Astrocyte (in vitro differentiated cells and primary cell): ENCODE measurements at regions not wholly inside any gene's neighbourhood (a gene's known extent, or its start where the extent isn't known, plus 50 kb on each side); places are given as distances from the start of the nearest gene placed in this dataset.

Experiments used
- DNase-seq: peaks from one replicate; pipeline ENCODE4 v3.0.0-alpha.2; 2010; ENCODE audit warnings: low read depth
- FAIRE-seq: peaks from 2 replicates; lab custom pipeline; 2011; peaks lifted over from hg19 to GRCh38; lab: Jason Lieb, UNC
- H2AFZ ChIP-seq: 2 replicates; pipeline ENCODE4 v1.6.0; 2012; ENCODE audit warnings: low read depth, low read length, inconsistent platforms
- H3K27ac ChIP-seq: 2 replicates; pipeline ENCODE4 v1.5.1; 2011; ENCODE audit warnings: low read depth, low read length, inconsistent platforms
- H3K27me3 ChIP-seq: 2 replicates; pipeline ENCODE4 v1.6.0; 2011; ENCODE audit warnings: low read length, inconsistent platforms; ENCODE audit not compliant: insufficient read depth
- H3K36me3 ChIP-seq: 2 replicates; pipeline ENCODE4 v1.5.1; 2011; ENCODE audit warnings: low read length, inconsistent platforms; ENCODE audit not compliant: insufficient read depth
- H3K4me1 ChIP-seq: 2 replicates; pipeline ENCODE4 v1.5.1; 2011; ENCODE audit warnings: low read length, inconsistent platforms; ENCODE audit not compliant: insufficient read depth
- H3K4me2 ChIP-seq: 2 replicates; pipeline ENCODE4 v1.6.0; 2012; ENCODE audit warnings: low read length, inconsistent platforms
- H3K4me3 ChIP-seq: 2 replicates; pipeline ENCODE4 v1.5.1; 2011; ENCODE audit warnings: low read depth, mild to moderate bottlenecking, low read length, inconsistent platforms; ENCODE audit not compliant: insufficient read depth
- H3K79me2 ChIP-seq: 2 replicates; pipeline ENCODE4 v1.6.0; 2012; ENCODE audit warnings: mild to moderate bottlenecking, low read length, inconsistent platforms; ENCODE audit not compliant: insufficient read depth
- H3K9ac ChIP-seq: 2 replicates; pipeline ENCODE4 v1.6.0; 2012; ENCODE audit warnings: mild to moderate bottlenecking, low read length, inconsistent platforms
- H3K9me3 ChIP-seq: 2 replicates; pipeline ENCODE4 v1.5.1; 2012; ENCODE audit warnings: low read depth, mild to moderate bottlenecking, low read length, inconsistent platforms; ENCODE audit not compliant: insufficient read depth
- H4K20me1 ChIP-seq: 2 replicates; pipeline ENCODE4 v1.6.0; 2012; ENCODE audit warnings: low read length, inconsistent platforms; ENCODE audit not compliant: insufficient read depth
- H3K27ac Mint-ChIP-seq: one replicate; pipeline ENCODE4 v1.8.0; 2021; ENCODE audit warnings: mild to moderate bottlenecking, mixed read lengths; ENCODE audit not compliant: unreplicated experiment
- H3K27me3 Mint-ChIP-seq: one replicate; pipeline ENCODE4 v1.8.0; 2021; ENCODE audit warnings: low read depth, mixed read lengths; ENCODE audit not compliant: unreplicated experiment
- H3K36me3 Mint-ChIP-seq: one replicate; pipeline ENCODE4 v1.8.0; 2021; ENCODE audit warnings: low read depth, mixed read lengths; ENCODE audit not compliant: unreplicated experiment
- H3K4me1 Mint-ChIP-seq: one replicate; pipeline ENCODE4 v1.8.0; 2021; ENCODE audit warnings: low read depth, mixed read lengths; ENCODE audit not compliant: unreplicated experiment
- H3K4me3 Mint-ChIP-seq: one replicate; pipeline ENCODE4 v1.8.0; 2021; ENCODE audit warnings: mild to moderate bottlenecking, moderate library complexity, mixed read lengths; ENCODE audit not compliant: unreplicated experiment
- H3K9me3 Mint-ChIP-seq: one replicate; pipeline ENCODE4 v1.8.0; 2021; ENCODE audit warnings: mild to moderate bottlenecking, mixed read lengths; ENCODE audit not compliant: unreplicated experiment
- EZH2 ChIP-seq: IDR thresholded peaks from 2 replicates; pipeline ENCODE4 v1.6.1; 2012; ENCODE audit warnings: mild to moderate bottlenecking, low read length, inconsistent platforms; ENCODE audit not compliant: insufficient read depth
- TF ChIP-seq, protein P1 (sequence below): IDR thresholded peaks from 2 replicates; pipeline ENCODE4 v1.5.1; 2011; ENCODE audit warnings: low read depth, mild to moderate bottlenecking, inconsistent platforms, low read length, moderate library complexity; ENCODE audit not compliant: insufficient read depth

DNA sequence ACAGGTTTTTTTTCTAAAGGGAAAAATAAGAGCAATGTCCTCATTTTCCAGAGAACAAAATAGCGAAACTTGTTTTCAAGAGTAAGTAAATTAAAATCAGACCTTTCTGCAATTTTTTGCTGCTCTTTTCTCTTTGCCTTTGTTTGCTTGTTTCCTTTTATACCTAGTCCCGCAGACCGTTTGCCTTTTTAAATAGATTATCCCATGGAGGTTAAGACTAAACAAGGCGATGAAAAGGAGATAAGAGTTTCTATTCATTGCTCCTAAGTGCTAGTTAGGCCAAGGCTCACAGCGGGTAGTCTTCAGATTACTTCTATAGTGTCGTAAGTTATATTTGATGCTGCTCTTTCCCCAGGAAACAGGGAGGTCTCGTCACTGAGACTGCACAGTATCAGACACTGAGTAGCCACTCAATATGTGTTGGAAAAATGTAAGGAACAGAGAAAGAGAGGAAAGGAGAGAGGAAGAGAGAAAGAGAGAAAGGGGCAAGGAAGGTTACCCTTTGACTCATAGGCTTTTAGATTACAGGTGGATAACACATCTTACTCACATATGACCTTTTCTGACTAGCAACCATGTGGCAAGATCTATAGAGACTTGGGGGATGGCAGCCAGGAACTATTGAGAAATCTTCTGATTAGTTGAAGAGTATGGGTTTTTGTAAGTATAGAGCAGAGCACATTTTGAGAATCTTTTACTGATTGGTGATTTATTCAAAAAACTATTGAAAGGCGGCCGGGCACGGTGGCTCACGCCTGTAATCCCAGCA lies 107.5 kb upstream of the PARP11 start:
- FAIRE-seq (no peak), DNase-seq (no peak)
- Histone ChIP-seq H3K4me1 (no peaks in the 10 kb centered on the region), H3K9me3 (no peaks in the 10 kb centered on the region), H3K79me2 (no peaks in the 10 kb centered on the region), H3K4me2 (no peak overlapping the region), H2AFZ (no peak overlapping the region), H3K4me3 (no peak overlapping the region), H4K20me1 (no peaks in the 10 kb centered on the region), H3K27me3 (no peaks in the 10 kb centered on the region), H3K36me3 (no peaks in the 10 kb centered on the region), H3K9ac (no peak overlapping the region), H3K27ac (no peak overlapping the region)
- H3K36me3 Mint-ChIP-seq = no peaks in the 10 kb centered on the region
- TF ChIP-seq, protein P1, sequence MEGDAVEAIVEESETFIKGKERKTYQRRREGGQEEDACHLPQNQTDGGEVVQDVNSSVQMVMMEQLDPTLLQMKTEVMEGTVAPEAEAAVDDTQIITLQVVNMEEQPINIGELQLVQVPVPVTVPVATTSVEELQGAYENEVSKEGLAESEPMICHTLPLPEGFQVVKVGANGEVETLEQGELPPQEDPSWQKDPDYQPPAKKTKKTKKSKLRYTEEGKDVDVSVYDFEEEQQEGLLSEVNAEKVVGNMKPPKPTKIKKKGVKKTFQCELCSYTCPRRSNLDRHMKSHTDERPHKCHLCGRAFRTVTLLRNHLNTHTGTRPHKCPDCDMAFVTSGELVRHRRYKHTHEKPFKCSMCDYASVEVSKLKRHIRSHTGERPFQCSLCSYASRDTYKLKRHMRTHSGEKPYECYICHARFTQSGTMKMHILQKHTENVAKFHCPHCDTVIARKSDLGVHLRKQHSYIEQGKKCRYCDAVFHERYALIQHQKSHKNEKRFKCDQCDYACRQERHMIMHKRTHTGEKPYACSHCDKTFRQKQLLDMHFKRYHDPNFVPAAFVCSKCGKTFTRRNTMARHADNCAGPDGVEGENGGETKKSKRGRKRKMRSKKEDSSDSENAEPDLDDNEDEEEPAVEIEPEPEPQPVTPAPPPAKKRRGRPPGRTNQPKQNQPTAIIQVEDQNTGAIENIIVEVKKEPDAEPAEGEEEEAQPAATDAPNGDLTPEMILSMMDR = no peak
- no peak for TF ChIP-seq EZH2
- H3K9me3 Mint-ChIP-seq = peaks cover 8% of the 10 kb centered on the region
- peaks cover 8% of the 10 kb centered on the region for H3K27me3 Mint-ChIP-seq
- peaks cover 3% of the 10 kb centered on the region for H3K4me1 Mint-ChIP-seq
- no peak overlapping the region for H3K4me3 Mint-ChIP-seq
- H3K27ac Mint-ChIP-seq = no peak overlapping the region

DNA sequence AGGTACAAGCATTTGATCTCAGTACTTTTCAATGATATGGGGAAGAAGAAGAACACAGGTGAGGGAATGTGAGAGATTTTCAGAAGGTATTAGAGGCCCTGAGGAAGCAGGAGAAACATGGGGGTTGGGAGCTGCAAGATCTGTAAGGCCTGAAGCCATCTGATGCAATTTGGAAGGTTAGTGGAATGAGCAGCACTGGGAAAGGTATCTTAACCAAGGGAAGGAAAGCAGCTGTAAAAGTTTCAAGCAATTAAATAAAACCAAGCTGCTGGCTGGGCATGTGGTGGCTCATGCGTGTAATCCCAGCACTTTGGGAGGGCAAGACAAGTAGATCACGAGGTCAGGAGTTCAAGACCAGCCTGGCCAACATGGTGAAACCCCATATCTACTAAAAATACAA lies 104.4 kb upstream of the PARP11 start:
- H3K36me3 ChIP-seq = no peaks in the 10 kb centered on the region
- H3K27ac Mint-ChIP-seq = peak overlapping the region; percentile 63
- no peak overlapping the region for H3K4me3 Mint-ChIP-seq
- FAIRE-seq (no peak), DNase-seq (no peak)
- no peak overlapping the region for H3K4me3 ChIP-seq
- H3K36me3 Mint-ChIP-seq = no peaks in the 10 kb centered on the region
- TF ChIP-seq, protein P1 = no peak
- no peak for TF ChIP-seq EZH2
- no peaks in the 10 kb centered on the region for H3K9me3 ChIP-seq
- H3K4me1 Mint-ChIP-seq = peaks cover 8% of the 10 kb centered on the region
- H3K27me3 Mint-ChIP-seq = peaks cover 8% of the 10 kb centered on the region
- no peak overlapping the region for H3K4me2 ChIP-seq
- H3K4me1 ChIP-seq = no peaks in the 10 kb centered on the region
- H4K20me1 ChIP-seq = no peaks in the 10 kb centered on the region
- no peak overlapping the region for H3K27ac ChIP-seq
- H3K9me3 Mint-ChIP-seq = peaks cover 8% of the 10 kb centered on the region
- no peak overlapping the region for H3K9ac ChIP-seq
- no peaks in the 10 kb centered on the region for H3K79me2 ChIP-seq
- H3K27me3 ChIP-seq = no peaks in the 10 kb centered on the region
- no peak overlapping the region for H2AFZ ChIP-seq

DNA sequence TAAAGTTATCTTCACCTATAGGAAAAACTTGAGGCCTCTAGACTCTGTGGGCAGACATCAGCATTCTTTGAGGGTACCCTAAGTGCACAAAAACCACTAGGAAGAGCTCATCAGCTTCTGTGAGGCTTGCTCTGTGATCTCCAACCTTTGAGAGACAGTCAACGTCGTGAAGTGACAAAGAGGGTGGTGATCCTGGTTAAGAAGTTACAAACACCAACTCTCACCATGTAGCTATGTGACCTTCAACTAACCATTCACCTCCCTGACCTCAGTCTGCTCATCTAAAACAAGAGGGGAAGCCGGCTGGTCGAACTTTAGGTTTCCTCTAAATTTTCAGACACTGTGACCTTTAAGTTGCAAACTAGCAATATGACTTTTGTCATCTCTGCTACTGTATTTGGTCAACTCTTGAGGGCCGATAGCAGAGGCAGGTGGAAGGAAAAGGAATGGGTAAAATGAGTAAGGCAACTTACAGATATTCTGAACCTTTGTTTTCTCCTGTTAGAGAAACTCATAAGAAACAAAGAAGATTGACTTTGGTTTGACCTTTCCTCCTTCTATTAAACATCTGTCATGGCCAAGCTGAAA lies 103.2 kb upstream of the PARP11 start:
- H3K27me3 Mint-ChIP-seq = peaks cover 8% of the 10 kb centered on the region
- no peak for FAIRE-seq

More for the DNA sequence above, 103.2 kb upstream of the PARP11 start:
- no peak overlapping the region for H3K4me2 ChIP-seq
- no peaks in the 10 kb centered on the region for H4K20me1 ChIP-seq
- peaks cover 8% of the 10 kb centered on the region for H3K4me1 Mint-ChIP-seq
- H2AFZ ChIP-seq = no peak overlapping the region
- no peak overlapping the region for H3K4me3 ChIP-seq
- H3K27me3 ChIP-seq = no peaks in the 10 kb centered on the region
- no peaks in the 10 kb centered on the region for H3K4me1 ChIP-seq
- H3K36me3 ChIP-seq = no peaks in the 10 kb centered on the region
- no peak for DNase-seq
- H3K36me3 Mint-ChIP-seq = no peaks in the 10 kb centered on the region
- no peak overlapping the region for H3K4me3 Mint-ChIP-seq
- no peak overlapping the region for H3K9ac ChIP-seq
- H3K9me3 Mint-ChIP-seq = peaks cover 8% of the 10 kb centered on the region
- no peak overlapping the region for H3K27ac Mint-ChIP-seq
- TF ChIP-seq EZH2 = no peak
- TF ChIP-seq, protein P1 = no peak
- no peaks in the 10 kb centered on the region for H3K79me2 ChIP-seq
- H3K27ac ChIP-seq = no peak overlapping the region
- H3K9me3 ChIP-seq = no peaks in the 10 kb centered on the region
